ENCODE measurements at regions not wholly inside any gene's neighbourhood (a gene's known extent, or its start where the extent isn't known, plus 50 kb on each side); places are given as distances from the start of the nearest gene placed in this dataset.

DNA sequence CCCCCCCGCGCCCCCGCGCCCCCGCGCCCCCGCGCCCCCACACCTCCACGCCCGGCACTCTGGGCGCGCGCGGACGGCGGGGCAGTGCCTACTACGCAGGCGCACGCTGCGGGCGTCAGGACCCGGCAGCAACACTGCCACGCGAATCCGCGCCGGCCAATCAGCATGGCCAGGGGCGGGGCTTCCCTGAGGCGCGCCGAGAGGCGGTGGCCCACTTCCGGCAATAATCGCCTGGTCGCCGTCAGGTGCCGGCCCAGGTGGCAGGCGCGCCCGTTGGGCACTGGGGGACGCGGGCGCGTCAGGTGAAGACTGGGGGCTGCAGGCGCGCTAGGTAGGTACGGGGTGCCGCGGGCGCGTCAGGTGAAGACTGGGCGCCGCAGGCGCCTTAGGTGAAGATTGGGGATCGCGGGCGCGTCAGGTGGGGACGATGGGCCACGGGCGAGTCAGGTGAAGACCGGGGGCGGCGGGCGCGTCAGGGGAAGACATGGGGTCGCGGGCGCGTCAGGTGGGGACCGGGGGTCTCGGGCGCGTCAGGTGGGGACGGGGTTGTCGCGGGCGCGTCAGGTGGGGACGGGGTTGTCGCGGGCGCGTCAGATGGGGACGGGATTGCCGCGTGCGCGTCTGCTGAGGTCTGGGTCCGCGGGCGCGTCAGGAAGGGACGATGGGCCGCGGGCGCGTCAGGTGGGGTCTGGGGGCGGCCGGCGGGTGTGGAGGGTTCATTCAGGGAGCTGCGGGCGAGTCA lies 219.1 kb downstream of the RTP5 start:
- TF ChIP-seq POLR2AphosphoS5 (IDR thresholded peaks at IDR 0.05) (peak; percentile 90 to 95 (median 92)), POLR2A (IDR thresholded peaks at IDR 0.05) (peak in 1 of 3 donors; percentile 22)
- TF ChIP-seq, protein P1, sequence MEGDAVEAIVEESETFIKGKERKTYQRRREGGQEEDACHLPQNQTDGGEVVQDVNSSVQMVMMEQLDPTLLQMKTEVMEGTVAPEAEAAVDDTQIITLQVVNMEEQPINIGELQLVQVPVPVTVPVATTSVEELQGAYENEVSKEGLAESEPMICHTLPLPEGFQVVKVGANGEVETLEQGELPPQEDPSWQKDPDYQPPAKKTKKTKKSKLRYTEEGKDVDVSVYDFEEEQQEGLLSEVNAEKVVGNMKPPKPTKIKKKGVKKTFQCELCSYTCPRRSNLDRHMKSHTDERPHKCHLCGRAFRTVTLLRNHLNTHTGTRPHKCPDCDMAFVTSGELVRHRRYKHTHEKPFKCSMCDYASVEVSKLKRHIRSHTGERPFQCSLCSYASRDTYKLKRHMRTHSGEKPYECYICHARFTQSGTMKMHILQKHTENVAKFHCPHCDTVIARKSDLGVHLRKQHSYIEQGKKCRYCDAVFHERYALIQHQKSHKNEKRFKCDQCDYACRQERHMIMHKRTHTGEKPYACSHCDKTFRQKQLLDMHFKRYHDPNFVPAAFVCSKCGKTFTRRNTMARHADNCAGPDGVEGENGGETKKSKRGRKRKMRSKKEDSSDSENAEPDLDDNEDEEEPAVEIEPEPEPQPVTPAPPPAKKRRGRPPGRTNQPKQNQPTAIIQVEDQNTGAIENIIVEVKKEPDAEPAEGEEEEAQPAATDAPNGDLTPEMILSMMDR (IDR thresholded peaks at IDR 0.05 in 8 of 11, conservative IDR thresholded peaks at IDR 0.05 in 3 of 11), result no peak
